SK-N-SH (cell line): ENCODE measurements at regions not wholly inside any gene's neighbourhood (a gene's known extent, or its start where the extent isn't known, plus 50 kb on each side); places are given as distances from the start of the nearest gene placed in this dataset.

Experiments used
- CTCF ChIA-PET: fragments of 300-600, 350-600 bp; formaldehyde crosslinking; extraction: SDS; loops from one replicate; lab custom pipeline; 2021; lab: Yijun Ruan, JAX
- POLR2A ChIA-PET: fragments of 350-600 bp; sonication (Branson Sonifier 250); formaldehyde crosslinking; extraction: SDS; loops from one replicate; lab custom pipeline; 2020; ENCODE audit warnings: antibody characterized with exemption, inconsistent platforms; lab: Yijun Ruan, JAX
- DNase-seq: peaks from one replicate; pipeline ENCODE4 v3.0.0; 2012
- H2AFZ ChIP-seq: fragments of 200-600 bp; sonication (generic); 2 replicates; pipeline ENCODE4 v1.8.1; 2016; ENCODE audit warnings: antibody characterized with exemption, mild to moderate bottlenecking, low read depth
- H3F3A ChIP-seq: fragments of 200-600 bp; sonication (generic); replicated peaks from 2 replicates; pipeline ENCODE3; 2016; ENCODE audit warnings: antibody characterized with exemption, mild to moderate bottlenecking; ENCODE audit not compliant: insufficient read depth
- H3K27ac ChIP-seq, 2 experiments: fragments of 200-500 bp in 1 of 2; fragments of 200-600 bp in 1 of 2; sonication (Bioruptor generic) in 1 of 2; sonication (generic), shearing (Covaris generic) in 1 of 2; 2 replicates each; pipeline versions ENCODE4 v1.5.1 to v1.6.1; 2014 to 2016; ENCODE audit warnings: low read depth in 2 of 2, inconsistent platforms in 1 of 2, low read length in 1 of 2, mild to moderate bottlenecking in 1 of 2, mixed read lengths in 1 of 2
- H3K27me3 ChIP-seq: fragments of 200-600 bp; sonication (generic), shearing (Covaris generic); 2 replicates; pipeline ENCODE4 v1.6.1; 2016; ENCODE audit warnings: mixed run types; ENCODE audit not compliant: insufficient read depth
- H3K36me3 ChIP-seq, 2 experiments: fragments of 200-500 bp in 1 of 2; fragments of 200-600 bp in 1 of 2; sonication (Bioruptor generic) in 1 of 2; sonication (generic) in 1 of 2; replicated peaks in 1 of 2; 2 replicates each; pipeline versions ENCODE3 to v1.5.1; 2014 to 2016; ENCODE audit warnings: low read length in 1 of 2, mild to moderate bottlenecking in 1 of 2; ENCODE audit not compliant: insufficient read depth in 2 of 2, control insufficient read depth in 1 of 2
- H3K4me1 ChIP-seq, 2 experiments: fragments of 200-500 bp in 1 of 2; fragments of 200-600 bp in 1 of 2; sonication (Bioruptor generic) in 1 of 2; sonication (generic), shearing (Covaris generic) in 1 of 2; 2 replicates each; pipeline versions ENCODE4 v1.5.1 to v1.6.1; 2014 to 2016; ENCODE audit warnings: low read depth in 1 of 2, low read length in 1 of 2, mixed run types in 1 of 2; ENCODE audit not compliant: insufficient read depth in 2 of 2, control insufficient read depth in 1 of 2
- H3K4me2 ChIP-seq: fragments of 200-600 bp; sonication (generic), shearing (Covaris generic); 2 replicates; pipeline ENCODE4 v1.6.1; 2017; ENCODE audit warnings: mixed run types
- H3K4me3 ChIP-seq, 2 experiments: fragments of 200-500 bp in 1 of 2; fragments of 200-600 bp in 1 of 2; sonication (Bioruptor generic) in 1 of 2; sonication (generic), shearing (Covaris generic) in 1 of 2; 2 replicates each; pipeline versions ENCODE4 v1.5.1 to v1.8.1; 2014 to 2016; ENCODE audit warnings: low read depth in 2 of 2, inconsistent platforms in 1 of 2, low read length in 1 of 2, mild to moderate bottlenecking in 1 of 2, mixed read lengths in 1 of 2, moderate library complexity in 1 of 2
- H3K79me2 ChIP-seq: fragments of 200-600 bp; sonication (generic); 2 replicates; pipeline ENCODE4 v1.8.1; 2017; ENCODE audit warnings: mild to moderate bottlenecking; ENCODE audit not compliant: insufficient read depth
- H3K9ac ChIP-seq: fragments of 200-600 bp; sonication (generic); 2 replicates; pipeline ENCODE4 v1.6.1; 2017; ENCODE audit warnings: mixed run types
- H3K9me2 ChIP-seq: fragments of 200-600 bp; sonication (generic); 2 replicates; pipeline ENCODE4 v1.6.1; 2017; ENCODE audit warnings: mixed run types
- H3K9me3 ChIP-seq: fragments of 200-600 bp; sonication (generic); 2 replicates; pipeline ENCODE4 v1.6.1; 2017; ENCODE audit warnings: mixed run types, mild to moderate bottlenecking, moderate library complexity
- H4K20me1 ChIP-seq: fragments of 200-600 bp; sonication (generic); 2 replicates; pipeline ENCODE4 v1.6.1; 2017; ENCODE audit warnings: mild to moderate bottlenecking, mixed run types; ENCODE audit not compliant: insufficient read depth
- CTCF ChIP-seq: fragments of 200-600 bp; sonication (generic); IDR thresholded peaks from 2 replicates; pipeline ENCODE4 v1.6.1; 2017; ENCODE audit warnings: antibody characterized with exemption, mild to moderate bottlenecking, moderate library complexity
- GABPA ChIP-seq: IDR thresholded peaks from 2 replicates; pipeline ENCODE4 v1.4.0; 2012; ENCODE audit warnings: low read depth, mild to moderate bottlenecking
- JUND ChIP-seq: IDR thresholded peaks from 2 replicates; pipeline ENCODE4 v1.4.0; 2012
- RCOR1 ChIP-seq: fragments of 150-350 bp; IDR thresholded peaks from 2 replicates; pipeline ENCODE4 v1.6.1; 2017; ENCODE audit warnings: antibody characterized with exemption, low read length
- REST ChIP-seq: IDR thresholded peaks from 2 replicates; pipeline ENCODE4 v1.6.1; 2012; ENCODE audit warnings: mild to moderate bottlenecking, low read depth, low read length, moderate library complexity
- RFX5 ChIP-seq: IDR thresholded peaks from 2 replicates; pipeline ENCODE4 v1.6.1; 2012; ENCODE audit warnings: mild to moderate bottlenecking, improper control_type of control experiment, low read length
- SMC3 ChIP-seq: IDR thresholded peaks from 2 replicates; pipeline ENCODE4 v1.6.1; 2012; ENCODE audit warnings: low read depth, low read length, improper control_type of control experiment
- TAF1 ChIP-seq: IDR thresholded peaks from 2 replicates; pipeline ENCODE4 v1.6.1; 2012; ENCODE audit warnings: low read depth, mild to moderate bottlenecking, low read length, moderate library complexity, borderline replicate concordance
- TCF12 ChIP-seq: IDR thresholded peaks from 2 replicates; pipeline ENCODE4 v1.4.0; 2012
- USF1 ChIP-seq: IDR thresholded peaks from 2 replicates; pipeline ENCODE4 v1.4.0; 2012; ENCODE audit warnings: low read depth, borderline replicate concordance
- YY1 ChIP-seq: IDR thresholded peaks from 2 replicates; pipeline ENCODE4 v1.4.0; 2012; ENCODE audit warnings: low read depth, mild to moderate bottlenecking
- ZBTB33 ChIP-seq: IDR thresholded peaks from 2 replicates; pipeline ENCODE4 v1.4.0; 2012; ENCODE audit warnings: low read depth, borderline replicate concordance
- WGBS: methylation state at CpG from one replicate; pipeline ENCODE4 v1.1.6; 2017; ENCODE audit warnings: low lambda C conversion rate; 5-methylcytosine and 5-hydroxymethylcytosine counted together

GRCh38 chr4:82045267-82045666 is 328.5 kb downstream of the HNRNPD start:
- Histone ChIP-seq H3K9me3 (no peaks in the 10 kb centered on the region), H3K4me2 (no peak overlapping the region), H3K4me3 (no peak overlapping the region), H3F3A (no peaks in the 10 kb centered on the region), H3K27ac (no peak overlapping the region), H3K9me2 (no peaks in the 10 kb centered on the region), H4K20me1 (no peaks in the 10 kb centered on the region), H3K9ac (no peak overlapping the region), H3K4me1 (no peaks in the 10 kb centered on the region), H3K79me2 (no peaks in the 10 kb centered on the region), H2AFZ (no peak overlapping the region), H3K36me3 (no peaks in the 10 kb centered on the region), H3K27me3 (peaks cover 31% of the 10 kb centered on the region)
- 4% methylated on average over 5 of the region's 5 CpGs for WGBS
- POLR2A ChIA-PET: no interaction called here
- DNase-seq: no peak
- CTCF ChIA-PET: no interaction called here
- no peak for TF ChIP-seq TAF1
- TF ChIP-seq YY1: no peak
- TF ChIP-seq JUND: no peak
- no peak for TF ChIP-seq USF1

- 7% methylated on average over 6 of the region's 75 CpGs for WGBS
- POLR2A ChIA-PET: no interaction called here
Observed at GRCh38 chr4:82044141-82044993, 329.4 kb downstream of the HNRNPD start.

More at GRCh38 chr4:82044141-82044993, 329.4 kb downstream of the HNRNPD start:
- Histone ChIP-seq H3K4me2 (peak overlapping the region; percentile 70), H3K9me3 (no peaks in the 10 kb centered on the region), H3K27ac (no peak overlapping the region), H3K79me2 (no peaks in the 10 kb centered on the region), H3F3A (no peaks in the 10 kb centered on the region), H4K20me1 (no peaks in the 10 kb centered on the region), H3K4me3 (peak overlapping the region in 1 of 2 experiments; percentile 39; a peak in 3 of 4 replicates), H3K36me3 (no peaks in the 10 kb centered on the region), H2AFZ (no peak overlapping the region), H3K9me2 (no peaks in the 10 kb centered on the region), H3K27me3 (peaks cover 31% of the 10 kb centered on the region), H3K4me1 (no peaks in the 10 kb centered on the region), H3K9ac (no peak overlapping the region)
- peak; percentile 34 for DNase-seq
- no peak for TF ChIP-seq ZBTB33
- no peak for TF ChIP-seq TCF12
- no peak for TF ChIP-seq TAF1
- TF ChIP-seq RFX5: no peak
- no peak for TF ChIP-seq CTCF
- TF ChIP-seq SMC3: no peak
- TF ChIP-seq REST: no peak
- TF ChIP-seq GABPA: no peak
- no peak for TF ChIP-seq RCOR1
- CTCF ChIA-PET: no interaction called here
